ENCODE measurements at regions not wholly inside any gene's neighbourhood (a gene's known extent, or its start where the extent isn't known, plus 50 kb on each side); places are given as distances from the start of the nearest gene placed in this dataset.

GRCh38 chr10:36450380-36450779, 675.0 kb upstream of the ANKRD30A start:
- DNase-seq = no peak
- Histone ChIP-seq H3K36me3 (no peaks in the 10 kb centered on the region), H3K9me3 (ENCODE audit: severe bottlenecking) (no peaks in the 10 kb centered on the region), H3K27me3 (ENCODE audit: insufficient read depth, low read depth, severe bottlenecking) (no peaks in the 10 kb centered on the region), H3K4me3 (ENCODE audit: low read depth, low read length) (no peak overlapping the region), H3K27ac (no peak overlapping the region)
- TF ChIP-seq CTCF (IDR thresholded peaks at IDR 0.05; ENCODE audit: low read depth, low read length) = no peak

DNA sequence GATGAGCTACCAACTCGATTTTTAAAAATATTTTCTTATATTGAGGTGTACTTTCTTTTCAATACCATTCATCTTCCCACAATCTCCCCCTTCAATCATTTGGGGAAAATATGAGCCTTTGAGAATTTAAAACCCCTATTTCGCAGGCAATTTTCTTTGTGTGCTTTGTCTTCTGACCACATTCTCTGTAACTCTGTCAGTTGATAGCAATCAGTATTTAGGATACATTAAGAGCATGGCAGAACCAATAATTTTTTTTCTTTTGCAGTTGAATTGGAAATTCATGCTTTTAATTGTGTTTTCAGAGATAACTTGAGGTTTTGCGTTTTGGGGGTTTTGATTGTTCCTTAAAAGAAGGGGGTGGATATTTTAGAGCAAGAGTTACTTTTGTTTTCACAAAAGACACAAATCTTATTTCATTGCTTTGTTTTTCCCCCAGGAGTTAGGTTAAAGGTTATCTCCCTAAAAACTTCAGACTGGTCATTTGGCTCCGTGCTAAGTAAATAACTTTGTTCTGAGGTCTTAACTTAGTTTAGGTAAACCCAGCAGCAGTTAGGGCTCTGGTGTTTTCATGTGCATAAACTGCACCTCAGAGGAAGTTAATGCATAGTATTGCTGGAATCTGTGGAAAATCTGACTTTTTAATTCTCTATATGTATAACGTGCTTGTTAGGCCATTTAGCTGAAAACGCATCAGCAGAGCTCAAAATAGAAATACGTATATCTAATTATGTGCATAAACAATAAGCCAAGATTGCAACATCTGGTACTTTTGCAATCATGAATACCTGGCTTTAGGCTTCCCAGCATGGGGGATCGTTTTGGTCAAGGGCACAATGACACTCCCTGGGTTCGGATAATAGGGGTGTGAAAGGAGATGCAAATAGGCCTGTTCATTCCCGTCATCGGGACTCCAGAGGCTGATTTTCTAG, 676.4 kb upstream of the ANKRD30A start:
- Histone ChIP-seq H3K4me3 (ENCODE audit: low read depth, low read length) (no peak overlapping the region), H3K9me3 (ENCODE audit: severe bottlenecking) (no peaks in the 10 kb centered on the region), H3K27ac (no peak overlapping the region), H3K36me3 (no peaks in the 10 kb centered on the region), H3K27me3 (ENCODE audit: insufficient read depth, low read depth, severe bottlenecking) (no peaks in the 10 kb centered on the region)
- DNase-seq = no peak
- no peak for TF ChIP-seq CTCF (IDR thresholded peaks at IDR 0.05; ENCODE audit: low read depth, low read length)

DNA sequence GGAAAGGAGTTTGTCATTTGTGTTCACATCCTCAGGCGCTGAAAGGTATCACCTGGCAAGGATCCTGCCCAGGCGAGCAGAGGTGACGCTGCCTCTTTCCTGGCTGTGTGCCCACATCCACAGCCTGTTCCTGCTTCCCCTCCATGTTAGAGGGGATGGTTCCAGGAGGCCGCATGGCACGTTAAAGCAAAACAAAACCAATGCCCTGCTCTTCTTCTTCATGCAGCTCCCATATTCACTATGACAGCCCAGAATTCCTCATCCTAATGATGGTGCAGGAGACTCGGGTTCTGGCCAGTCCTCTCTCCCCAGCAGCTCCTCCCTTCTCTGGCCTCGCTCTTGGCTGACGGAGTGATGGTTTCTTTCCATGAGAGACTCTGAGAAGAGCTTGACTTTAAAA, 678.5 kb upstream of the ANKRD30A start:
- no peak for DNase-seq
- H3K9me3 ChIP-seq (ENCODE audit: severe bottlenecking) = no peaks in the 10 kb centered on the region
- no peak for TF ChIP-seq CTCF (IDR thresholded peaks at IDR 0.05; ENCODE audit: low read depth, low read length)
- no peaks in the 10 kb centered on the region for H3K36me3 ChIP-seq
- no peaks in the 10 kb centered on the region for H3K27me3 ChIP-seq (ENCODE audit: insufficient read depth, low read depth, severe bottlenecking)
- no peak overlapping the region for H3K27ac ChIP-seq
- H3K4me3 ChIP-seq (ENCODE audit: low read depth, low read length) = no peak overlapping the region

- Histone ChIP-seq H3K4me3 (ENCODE audit: low read depth, low read length) (no peak overlapping the region), H3K27me3 (ENCODE audit: insufficient read depth, low read depth, severe bottlenecking) (no peaks in the 10 kb centered on the region), H3K9me3 (ENCODE audit: severe bottlenecking) (no peaks in the 10 kb centered on the region), H3K27ac (no peak overlapping the region), H3K36me3 (no peaks in the 10 kb centered on the region)
- DNase-seq = no peak
- no peak for TF ChIP-seq CTCF (IDR thresholded peaks at IDR 0.05; ENCODE audit: low read depth, low read length)
Measured at GRCh38 chr10:36443233-36443632, 682.2 kb upstream of the ANKRD30A start.

DNA sequence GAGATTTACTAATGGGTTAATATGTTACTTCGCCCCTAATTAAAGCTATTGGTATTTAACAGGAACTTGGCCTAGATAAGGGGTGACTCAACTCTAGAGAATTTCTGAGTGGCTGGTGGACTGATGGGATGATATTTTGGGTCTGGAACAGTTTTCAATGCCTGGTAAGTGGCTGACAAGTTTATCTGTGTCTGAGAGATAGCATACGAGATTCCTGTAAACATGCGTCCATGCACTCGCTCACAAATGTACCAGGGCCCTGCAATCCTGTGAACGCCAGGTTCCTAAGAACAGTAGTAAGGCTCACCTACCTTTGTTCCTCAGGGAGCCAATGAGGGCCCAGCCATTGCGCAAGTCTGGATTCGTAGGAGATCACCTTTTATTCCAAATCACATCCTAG, 683.8 kb upstream of the ANKRD30A start:
- Histone ChIP-seq H3K9me3 (ENCODE audit: severe bottlenecking) (no peaks in the 10 kb centered on the region), H3K36me3 (no peaks in the 10 kb centered on the region)

More for the DNA sequence above, 683.8 kb upstream of the ANKRD30A start:
- TF ChIP-seq CTCF (IDR thresholded peaks at IDR 0.05; ENCODE audit: low read depth, low read length) = no peak
- Histone ChIP-seq H3K27ac (no peak overlapping the region), H3K4me3 (ENCODE audit: low read depth, low read length) (no peak overlapping the region), H3K27me3 (ENCODE audit: insufficient read depth, low read depth, severe bottlenecking) (no peaks in the 10 kb centered on the region)
- DNase-seq = no peak
